GM19035 (cell line): ENCODE measurements at regions not wholly inside any gene's neighbourhood (a gene's known extent, or its start where the extent isn't known, plus 50 kb on each side); places are given as distances from the start of the nearest gene placed in this dataset.

ENCODE experiments used
- ATAC-seq: cut with Tn5 transposase; IDR thresholded peaks from one replicate; pipeline ENCODE4 v1.9.1; 2021; ENCODE audit not compliant: unreplicated experiment

GRCh38 chr9:84173961-84174360, 166.6 kb downstream of the SLC28A3 start:
- ATAC-seq = no peak

DNA sequence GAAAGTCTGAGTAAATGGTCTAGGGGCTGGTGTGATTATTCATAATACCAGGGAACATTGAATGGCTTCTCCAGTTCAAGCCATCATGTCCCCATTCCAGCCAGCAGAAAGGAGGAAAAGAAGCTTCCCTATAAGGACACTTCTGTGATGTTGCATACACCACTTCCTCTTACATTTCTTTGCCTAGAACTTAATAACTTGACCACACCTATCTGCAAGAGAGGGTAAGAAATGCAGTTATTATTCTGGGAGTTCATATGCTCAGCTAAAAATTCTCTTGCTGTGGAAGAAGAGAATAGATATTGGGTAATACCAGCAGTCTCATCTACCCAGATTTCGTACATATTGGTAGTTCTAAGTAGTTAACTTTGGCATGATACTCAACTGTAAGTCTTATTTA, 166.1 kb downstream of the SLC28A3 start:
- ATAC-seq = no peak

DNA sequence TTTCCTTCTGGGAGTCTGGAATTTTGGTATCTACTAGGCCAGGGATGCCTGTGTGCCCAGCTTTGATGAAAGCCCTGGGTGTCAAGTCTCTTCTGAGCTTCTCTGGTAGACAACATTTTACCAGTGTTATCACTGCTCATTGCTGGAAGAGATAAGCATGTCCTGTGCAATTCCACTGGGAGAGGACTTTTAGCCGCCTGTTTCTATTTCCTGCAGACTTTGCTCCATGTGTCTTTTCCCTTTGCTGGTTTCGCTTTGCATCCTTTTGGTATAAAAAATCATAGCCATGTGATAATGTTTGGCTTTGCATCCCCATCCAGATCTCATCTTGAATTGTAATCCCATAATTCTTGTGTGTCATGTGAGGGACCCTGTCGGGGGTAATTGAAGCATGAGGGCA, 163.2 kb downstream of the SLC28A3 start:
- no peak for ATAC-seq

- ATAC-seq = no peak
These were observed 161.0 kb downstream of the SLC28A3 start for GRCh38 chr9:84179531-84179930.

- no peak for ATAC-seq
These were observed 153.5 kb downstream of the SLC28A3 start for GRCh38 chr9:84187090-84187489.

GRCh38 chr9:84189904-84190303, 150.7 kb downstream of the SLC28A3 start:
- ATAC-seq = no peak

DNA sequence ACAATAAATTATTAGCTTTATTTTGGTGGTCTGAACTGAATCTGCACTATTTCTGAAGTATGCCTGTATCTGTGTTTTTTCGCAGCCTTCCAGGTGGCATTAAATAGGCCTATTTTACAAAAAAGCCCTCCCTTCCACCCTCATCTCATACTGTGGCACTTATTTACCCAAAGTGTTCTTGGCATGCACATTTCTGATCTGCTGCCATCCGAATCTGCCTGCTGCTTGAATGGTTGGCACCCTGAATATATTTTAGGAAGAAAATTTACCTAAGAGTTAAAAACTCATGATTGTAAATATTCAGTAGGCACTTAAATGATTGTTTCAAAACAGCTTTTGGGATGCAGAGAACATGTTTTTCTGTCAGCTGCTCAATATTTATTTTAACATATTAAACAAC, 150.1 kb downstream of the SLC28A3 start:
- no peak for ATAC-seq

DNA sequence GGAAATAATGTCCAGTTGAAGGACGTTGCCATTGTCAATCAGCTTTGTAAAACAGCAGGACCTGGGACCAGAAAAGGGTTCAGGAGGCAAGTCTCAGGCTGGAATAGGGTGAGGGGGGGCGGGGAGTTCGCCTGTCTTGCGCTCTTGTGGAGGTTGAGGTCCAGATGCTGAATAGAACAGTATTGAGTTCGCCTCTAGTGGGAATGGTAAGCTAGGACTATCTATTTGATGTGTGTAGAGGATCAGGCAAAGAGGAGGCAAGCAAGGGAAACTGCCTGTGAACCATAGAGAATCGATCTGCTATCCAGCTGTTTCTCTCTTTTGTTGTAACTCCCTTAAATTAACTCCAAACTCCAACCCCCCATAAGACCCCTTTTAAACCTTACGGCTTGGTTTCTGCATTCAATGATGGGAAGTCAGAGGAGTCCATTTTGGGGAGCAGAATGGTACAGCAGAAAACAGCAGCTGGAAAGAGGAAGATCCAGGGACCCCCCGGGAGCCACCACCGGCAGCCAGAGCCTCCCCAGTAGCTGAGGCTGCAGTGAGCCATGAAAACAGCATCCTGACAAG, 133.7 kb downstream of the SLC28A3 start:
- ATAC-seq = no peak

DNA sequence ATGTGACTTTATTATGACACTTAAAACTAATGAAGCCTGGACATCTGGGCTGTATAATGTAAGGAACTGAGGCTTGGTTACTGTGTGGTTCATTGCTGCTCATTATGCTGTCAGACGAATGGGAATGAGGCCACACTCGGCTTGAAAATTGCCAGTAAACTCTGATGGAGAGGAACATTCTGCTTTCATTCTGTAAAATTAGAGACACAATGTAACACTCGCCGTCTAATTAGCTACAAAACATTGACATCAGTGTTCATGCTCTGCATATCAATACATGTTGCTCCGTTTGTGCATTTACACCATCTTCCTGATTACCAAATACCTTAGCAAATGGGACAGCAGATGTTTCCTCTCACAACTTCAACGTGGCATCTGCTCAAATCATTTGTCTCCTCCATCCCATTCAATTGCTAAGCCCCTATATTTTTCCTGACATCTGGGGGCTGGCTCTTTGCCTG, 133.0 kb downstream of the SLC28A3 start:
- no peak for ATAC-seq

DNA sequence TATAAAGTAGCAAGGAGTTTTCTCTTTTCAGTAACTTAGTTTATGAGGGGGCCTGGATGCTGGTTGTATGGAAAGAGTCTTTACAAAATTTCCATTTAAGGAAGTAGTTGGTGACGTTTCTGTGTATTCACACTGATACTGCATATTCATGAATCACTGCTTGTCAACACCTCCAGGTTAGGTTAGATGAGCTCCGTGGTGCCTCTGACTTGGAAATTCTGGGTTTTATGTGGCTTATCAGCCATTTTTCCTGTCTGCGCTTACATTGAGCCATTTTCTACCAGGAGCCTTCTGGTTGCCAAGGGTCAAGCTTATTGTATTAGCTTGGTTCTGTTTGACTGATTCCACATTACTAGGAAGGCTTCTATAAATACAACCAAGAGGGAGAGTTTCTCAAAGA, 128.3 kb downstream of the SLC28A3 start:
- ATAC-seq = no peak

- no peak for ATAC-seq
These were observed 127.6 kb downstream of the SLC28A3 start for GRCh38 chr9:84212982-84213381.

- no peak for ATAC-seq
These were observed 124.4 kb downstream of the SLC28A3 start for GRCh38 chr9:84216151-84216550.

DNA sequence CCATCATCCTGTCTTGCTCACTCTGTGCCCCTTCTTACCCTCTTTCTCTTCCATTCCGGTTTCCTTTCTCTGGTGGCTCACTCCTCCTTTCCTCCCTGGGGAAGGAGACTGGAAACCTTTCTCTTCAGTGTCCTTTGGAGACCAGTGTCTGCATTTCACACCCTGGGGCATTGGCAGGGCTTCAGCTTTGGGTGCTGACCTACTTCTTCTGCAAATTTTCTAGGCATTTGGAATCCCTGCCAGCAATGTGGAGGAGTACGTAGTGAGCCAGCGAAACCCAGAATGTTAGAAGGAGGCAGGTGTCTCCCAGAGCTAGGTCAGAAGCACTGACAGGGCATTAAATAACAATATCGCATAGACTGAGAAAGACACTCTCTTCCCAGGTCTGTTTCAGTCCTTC, 122.2 kb downstream of the SLC28A3 start:
- no peak for ATAC-seq

DNA sequence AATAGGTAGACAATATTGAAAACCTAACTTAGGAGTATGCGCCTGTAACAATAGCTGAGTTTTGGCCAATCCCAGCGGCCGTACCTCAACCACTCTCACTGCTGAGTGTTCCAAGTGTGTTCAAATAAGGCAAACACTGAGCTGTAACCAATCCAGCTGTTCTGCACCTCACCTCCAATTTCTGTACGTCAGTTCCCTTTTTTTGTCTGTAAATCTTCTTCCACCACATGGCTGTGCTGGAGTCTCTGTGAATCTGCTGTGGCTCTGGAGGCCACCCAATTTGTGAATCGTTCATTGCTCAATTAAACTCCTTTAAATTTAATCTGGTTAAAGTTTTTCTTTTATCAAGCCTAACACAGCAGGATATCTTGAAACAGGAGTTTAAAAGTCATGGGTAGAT, 116.3 kb downstream of the SLC28A3 start:
- ATAC-seq = no peak
